ENCODE measurements at regions not wholly inside any gene's neighbourhood (a gene's known extent, or its start where the extent isn't known, plus 50 kb on each side); places are given as distances from the start of the nearest gene placed in this dataset.
"Not testable (repeated sequence)": the region's sequence is repeated elsewhere in the genome, so short reads cannot be mapped to it uniquely, and the experiment has no call there.

GRCh38 chr6:165782812-165783211, 119.8 kb upstream of the PDE10A start:
- in situ Hi-C loops (cut with HindIII; ENCODE audit: low sequenced_read_pairs), result no loop called here
- no peak for DNase-seq (ENCODE audit: low spot score)

GRCh38 chr6:165782134-165782533, 119.1 kb upstream of the PDE10A start:
- DNase-seq (ENCODE audit: low spot score), result no peak
- in situ Hi-C loops (cut with HindIII; ENCODE audit: low sequenced_read_pairs), result no loop called here

DNA sequence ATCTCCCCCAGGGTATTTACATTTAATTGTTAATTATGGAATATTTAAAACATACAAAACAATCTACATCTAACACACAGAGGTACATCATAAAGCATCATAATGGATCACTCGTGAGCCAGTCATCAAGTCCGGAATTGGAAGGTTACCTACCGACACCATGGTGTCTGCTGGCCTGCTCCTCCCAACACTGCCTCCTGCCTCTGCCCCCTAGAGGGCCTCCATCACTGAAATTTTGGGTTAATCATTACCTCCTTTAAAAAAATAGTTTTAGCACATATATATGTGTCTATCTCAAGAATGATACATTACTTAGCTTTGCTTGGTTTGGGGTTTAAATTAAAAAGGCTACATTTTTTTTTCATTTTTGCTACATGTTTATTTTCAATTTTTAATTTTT, 114.6 kb upstream of the PDE10A start:
- in situ Hi-C loops (cut with HindIII; ENCODE audit: low sequenced_read_pairs), result no loop called here

GRCh38 chr6:165776691-165777090, 113.7 kb upstream of the PDE10A start:
- DNase-seq (ENCODE audit: low spot score), result no peak
- in situ Hi-C loops (cut with HindIII; ENCODE audit: low sequenced_read_pairs), result no loop called here

More for the DNA sequence above, 114.6 kb upstream of the PDE10A start:
- DNase-seq (ENCODE audit: low spot score), result no peak

GRCh38 chr6:165775721-165776120, 112.7 kb upstream of the PDE10A start:
- in situ Hi-C loops (cut with HindIII; ENCODE audit: low sequenced_read_pairs), result no loop called here
- DNase-seq (ENCODE audit: low spot score), result no peak

GRCh38 chr6:165774903-165775601, 112.0 kb upstream of the PDE10A start:
- in situ Hi-C loops (cut with HindIII; ENCODE audit: low sequenced_read_pairs), result no loop called here
- DNase-seq (ENCODE audit: low spot score), result no peak

DNA sequence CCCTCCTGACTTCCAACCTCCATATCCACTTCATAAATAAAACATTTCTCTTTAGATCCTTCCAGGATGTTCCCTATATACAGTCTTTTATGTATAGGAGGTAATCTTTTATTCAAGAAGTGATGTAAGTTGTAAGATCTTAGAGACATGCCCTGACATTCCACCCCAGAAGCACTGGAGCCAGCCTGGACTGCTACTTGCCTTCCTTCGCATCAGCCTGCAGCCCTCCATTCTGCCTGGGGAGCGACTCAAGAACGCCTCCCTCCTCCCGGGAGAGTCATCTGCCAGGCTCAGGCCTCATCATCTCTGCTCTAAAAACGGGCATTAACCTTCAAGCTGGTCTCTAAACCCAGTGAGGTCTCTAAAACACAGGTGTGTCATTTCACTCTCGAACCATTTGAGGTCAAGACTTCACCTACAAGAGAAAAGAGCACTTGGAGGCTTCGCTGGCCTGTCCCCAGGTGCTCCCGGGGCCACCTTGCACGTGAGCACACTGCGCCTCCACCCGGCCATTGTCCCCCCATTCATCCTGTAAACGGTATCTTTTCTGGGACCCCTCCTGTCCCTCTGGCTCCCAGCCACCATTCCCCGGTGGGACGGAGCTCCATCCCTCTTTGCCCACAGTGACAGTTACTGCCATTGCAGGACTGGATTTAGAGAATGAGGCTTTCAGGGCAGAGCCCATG, 107.5 kb upstream of the PDE10A start:
- in situ Hi-C loops (cut with HindIII; ENCODE audit: low sequenced_read_pairs), result no loop called here
- no peak for DNase-seq (ENCODE audit: low spot score)

- DNase-seq (ENCODE audit: low spot score), result no peak
- in situ Hi-C loops (cut with HindIII; ENCODE audit: low sequenced_read_pairs), result no loop called here
These were observed 106.8 kb upstream of the PDE10A start for GRCh38 chr6:165769884-165770283.

- in situ Hi-C loops (cut with HindIII; ENCODE audit: low sequenced_read_pairs), result no loop called here
- DNase-seq (ENCODE audit: low spot score), result no peak
These were observed 106.4 kb upstream of the PDE10A start for GRCh38 chr6:165769401-165769800.

DNA sequence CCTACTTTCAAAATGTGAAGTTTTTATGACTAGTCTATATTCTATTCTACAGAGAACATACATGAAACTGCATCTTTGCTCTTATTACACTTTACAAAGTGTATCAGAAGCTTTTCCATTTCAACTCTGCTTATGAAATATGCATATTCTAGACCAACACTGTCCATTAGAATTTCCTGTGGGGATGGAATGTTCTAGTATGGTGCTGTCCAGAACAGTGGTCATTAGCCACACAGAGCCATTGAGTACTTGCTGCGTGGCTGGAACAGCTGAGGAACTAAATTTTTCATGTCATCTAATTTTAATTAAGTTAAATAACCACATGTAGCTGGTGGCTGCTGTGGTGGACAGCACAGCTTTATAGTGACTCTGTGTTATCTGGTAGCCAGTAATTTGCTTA, 105.9 kb upstream of the PDE10A start:
- in situ Hi-C loops (cut with HindIII; ENCODE audit: low sequenced_read_pairs), result no loop called here
- DNase-seq (ENCODE audit: low spot score), result no peak

GRCh38 chr6:165767228-165767627, 104.2 kb upstream of the PDE10A start:
- DNase-seq (ENCODE audit: low spot score), result no peak
- in situ Hi-C loops (cut with HindIII; ENCODE audit: low sequenced_read_pairs), result no loop called here

GRCh38 chr6:165766457-165766856, 103.4 kb upstream of the PDE10A start:
- in situ Hi-C loops (cut with HindIII; ENCODE audit: low sequenced_read_pairs), result no loop called here
- no peak for DNase-seq (ENCODE audit: low spot score)

- in situ Hi-C loops (cut with HindIII; ENCODE audit: low sequenced_read_pairs), result no loop called here
- DNase-seq (ENCODE audit: low spot score), result no peak
These were observed 103.0 kb upstream of the PDE10A start for GRCh38 chr6:165766026-165766425.

GRCh38 chr6:165765256-165765655, 102.2 kb upstream of the PDE10A start:
- in situ Hi-C loops (cut with HindIII; ENCODE audit: low sequenced_read_pairs), result not testable (repeated sequence)

GRCh38 chr6:165762876-165763275, 99.8 kb upstream of the PDE10A start:
- no peak for DNase-seq (ENCODE audit: low spot score)
- in situ Hi-C loops (cut with HindIII; ENCODE audit: low sequenced_read_pairs), result no loop called here

More at GRCh38 chr6:165765256-165765655, 102.2 kb upstream of the PDE10A start:
- not testable (repeated sequence) for DNase-seq (ENCODE audit: low spot score)

DNA sequence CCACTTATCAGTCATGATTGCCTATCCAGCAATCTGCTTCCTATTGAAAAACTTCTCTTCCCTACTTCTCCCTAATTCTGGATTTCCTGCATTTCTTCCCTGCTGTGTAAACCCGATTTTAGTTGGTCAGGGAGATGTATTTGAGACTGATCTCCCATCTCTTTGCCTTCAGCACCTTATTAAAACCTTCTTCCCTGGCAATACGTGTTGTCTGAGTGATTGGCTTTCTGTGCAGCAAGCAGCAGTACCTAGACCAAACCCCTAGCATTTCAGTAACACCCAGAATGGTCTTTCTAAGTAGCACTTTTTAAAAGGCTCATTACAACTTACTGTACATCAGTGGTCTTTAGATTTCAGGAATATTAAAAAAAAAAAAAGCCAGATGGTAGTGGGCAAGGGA, 99.1 kb upstream of the PDE10A start:
- in situ Hi-C loops (cut with HindIII; ENCODE audit: low sequenced_read_pairs), result no loop called here
- no peak for DNase-seq (ENCODE audit: low spot score)

- in situ Hi-C loops (cut with HindIII; ENCODE audit: low sequenced_read_pairs), result no loop called here
- no peak for DNase-seq (ENCODE audit: low spot score)
These were observed 97.8 kb upstream of the PDE10A start for GRCh38 chr6:165760803-165761185.

GRCh38 chr6:165760126-165760802, 97.2 kb upstream of the PDE10A start:
- DNase-seq (ENCODE audit: low spot score), result no peak
- in situ Hi-C loops (cut with HindIII; ENCODE audit: low sequenced_read_pairs), result no loop called here

DNA sequence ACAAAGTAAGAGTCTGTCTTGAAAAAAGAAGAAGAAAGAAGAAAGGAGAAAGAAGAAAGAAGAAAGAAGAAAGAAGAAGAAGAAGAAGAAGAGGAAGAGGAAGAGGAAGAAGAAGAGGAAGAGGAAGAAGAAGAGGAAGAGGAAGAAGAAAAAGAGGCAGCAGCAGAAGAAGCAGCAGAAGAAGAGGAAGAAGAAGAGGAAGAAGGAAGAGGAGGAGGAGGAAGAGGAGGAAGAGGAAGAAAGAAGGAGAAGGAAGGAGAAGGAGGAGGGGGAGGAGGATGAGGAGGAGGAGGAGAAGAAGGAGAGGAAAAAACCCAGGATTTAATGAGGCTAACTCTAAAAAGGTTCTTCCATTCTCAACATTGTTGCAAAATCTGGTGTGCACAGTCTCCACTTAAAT, 95.4 kb upstream of the PDE10A start:
- in situ Hi-C loops (cut with HindIII; ENCODE audit: low sequenced_read_pairs), result no loop called here
- DNase-seq (ENCODE audit: low spot score), result no peak

GRCh38 chr6:165755583-165755982, 92.5 kb upstream of the PDE10A start:
- in situ Hi-C loops (cut with HindIII; ENCODE audit: low sequenced_read_pairs), result no loop called here
- DNase-seq (ENCODE audit: low spot score), result no peak

All from G401 (cell line).